Keratinocyte (primary cell): ENCODE measurements at regions not wholly inside any gene's neighbourhood (a gene's known extent, or its start where the extent isn't known, plus 50 kb on each side); places are given as distances from the start of the nearest gene placed in this dataset.

ENCODE experiments used
- DNase-seq: peaks from one replicate; pipeline ENCODE4 v3.0.0-alpha.2; 2011; ENCODE audit warnings: low read depth, missing footprints, low spot score
- FAIRE-seq: peaks from 2 replicates; lab custom pipeline; 2011; peaks lifted over from hg19 to GRCh38; lab: Jason Lieb, UNC
- H2AFZ ChIP-seq: 2 replicates; pipeline ENCODE4 v1.6.0; 2012; ENCODE audit warnings: low read length, control low read depth, inconsistent platforms; ENCODE audit not compliant: control insufficient read depth
- H3K27ac ChIP-seq: 2 replicates; pipeline ENCODE4 v1.5.1; 2011; ENCODE audit warnings: low read length; ENCODE audit not compliant: control insufficient read depth, insufficient read depth
- H3K27me3 ChIP-seq: 3 replicates; pipeline ENCODE4 v1.6.0; 2011; ENCODE audit warnings: low read length; ENCODE audit not compliant: control insufficient read depth, insufficient read depth; ENCODE audit errors: extremely low read depth
- H3K36me3 ChIP-seq, 2 experiments: 2 replicates in 1 of 2; 3 replicates in 1 of 2; pipeline ENCODE4 v1.5.1; 2011; ENCODE audit warnings: low read length in 2 of 2, mild to moderate bottlenecking in 1 of 2; ENCODE audit not compliant: control insufficient read depth in 2 of 2, insufficient read depth in 2 of 2; ENCODE audit errors: extremely low read depth in 1 of 2
- H3K4me1 ChIP-seq: 3 replicates; pipeline ENCODE4 v1.5.1; 2011; ENCODE audit warnings: low read length; ENCODE audit not compliant: control insufficient read depth, insufficient read depth; ENCODE audit errors: extremely low read depth
- H3K4me2 ChIP-seq: 3 replicates; pipeline ENCODE4 v1.6.0; 2011; ENCODE audit warnings: low read depth, low read length; ENCODE audit not compliant: control insufficient read depth, insufficient read depth; ENCODE audit errors: extremely low read depth
- H3K4me3 ChIP-seq, 3 experiments: fragments of 200-600 bp in 1 of 3; sonication (generic) in 1 of 3; 2 replicates in 2 of 3; 3 replicates in 1 of 3; pipeline ENCODE4 v1.5.1; 2011 to 2016; ENCODE audit warnings: low read length in 3 of 3, mild to moderate bottlenecking in 3 of 3, control low read depth in 2 of 3, inconsistent platforms in 1 of 3, low read depth in 1 of 3, mixed read lengths in 1 of 3, mixed run types in 1 of 3, moderate library complexity in 1 of 3; ENCODE audit not compliant: control insufficient read depth in 2 of 3, insufficient read depth in 2 of 3; ENCODE audit errors: extremely low read depth in 1 of 3
- H3K79me2 ChIP-seq: 2 replicates; pipeline ENCODE4 v1.6.0; 2012; ENCODE audit warnings: low read length; ENCODE audit not compliant: control insufficient read depth, insufficient read depth
- H3K9ac ChIP-seq: 3 replicates; pipeline ENCODE4 v1.6.0; 2011; ENCODE audit warnings: low read length; ENCODE audit not compliant: control insufficient read depth, insufficient read depth; ENCODE audit errors: extremely low read depth
- H3K9me1 ChIP-seq: 3 replicates; pipeline ENCODE4 v1.6.0; 2011; ENCODE audit warnings: low read length; ENCODE audit not compliant: control insufficient read depth, insufficient read depth; ENCODE audit errors: extremely low read depth
- H3K9me3 ChIP-seq: 2 replicates; pipeline ENCODE4 v1.5.1; 2012; ENCODE audit warnings: low read depth, low read length; ENCODE audit not compliant: control insufficient read depth
- H4K20me1 ChIP-seq: 3 replicates; pipeline ENCODE4 v1.6.0; 2011; ENCODE audit warnings: low read length; ENCODE audit not compliant: control insufficient read depth, insufficient read depth; ENCODE audit errors: extremely low read depth
- EZH2 ChIP-seq: IDR thresholded peaks from one replicate; pipeline ENCODE4 v1.6.1; 2012; ENCODE audit warnings: inconsistent platforms, mild to moderate bottlenecking, low read length, moderate library complexity
- dilution Hi-C: fragments of 300-500 bp; cut with MboI; formaldehyde crosslinking; loops from one replicate; pipeline ENCODE4 v1.7.0; 2020; ENCODE audit warnings: low sequenced_read_pairs; ENCODE audit not compliant: extremely low pct_ligation_motif_present
- TF ChIP-seq, protein P1 (sequence below), 3 experiments: IDR thresholded peaks in 1 of 3; conservative IDR thresholded peaks in 1 of 3; optimal IDR thresholded peaks in 1 of 3; 2 replicates in 2 of 3; 3 replicates in 1 of 3; pipeline versions ENCODE3 to v1.5.1; 2011; ENCODE audit warnings: low read length in 3 of 3, mild to moderate bottlenecking in 3 of 3, moderate library complexity in 2 of 3, control low read depth in 1 of 3, inconsistent platforms in 1 of 3; ENCODE audit not compliant: insufficient read depth in 2 of 3; ENCODE audit errors: extremely low read depth in 1 of 3

DNA sequence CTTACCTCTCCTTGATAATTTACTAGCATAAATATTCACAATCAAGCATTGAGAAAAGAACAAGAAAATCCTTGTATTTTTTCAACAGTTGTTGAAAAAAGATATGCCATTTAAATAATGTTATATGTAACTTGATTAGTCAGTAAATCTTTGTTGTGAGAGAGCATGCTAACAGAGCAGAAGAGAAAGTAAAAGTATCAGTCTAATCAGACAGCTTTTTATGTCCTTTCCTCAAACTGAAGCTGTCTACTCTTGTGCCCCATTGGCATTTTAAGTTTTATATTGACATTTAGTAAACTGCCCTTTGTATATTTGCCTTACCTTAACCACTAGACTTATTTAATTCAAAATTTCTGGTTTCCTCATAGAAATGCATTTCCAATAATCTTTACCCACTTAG, 668.7 kb downstream of the OTOL1 start:
- Histone ChIP-seq H3K27me3 (no peaks in the 10 kb centered on the region), H3K4me3 (no peak overlapping the region), H2AFZ (no peak overlapping the region), H3K79me2 (no peaks in the 10 kb centered on the region), H3K36me3 (no peaks in the 10 kb centered on the region), H4K20me1 (no peaks in the 10 kb centered on the region), H3K9me1 (no peaks in the 10 kb centered on the region), H3K9ac (no peak overlapping the region), H3K4me2 (no peak overlapping the region), H3K9me3 (no peaks in the 10 kb centered on the region), H3K4me1 (no peaks in the 10 kb centered on the region), H3K27ac (no peak overlapping the region)
- DNase-seq, result no peak
- TF ChIP-seq, protein P1, sequence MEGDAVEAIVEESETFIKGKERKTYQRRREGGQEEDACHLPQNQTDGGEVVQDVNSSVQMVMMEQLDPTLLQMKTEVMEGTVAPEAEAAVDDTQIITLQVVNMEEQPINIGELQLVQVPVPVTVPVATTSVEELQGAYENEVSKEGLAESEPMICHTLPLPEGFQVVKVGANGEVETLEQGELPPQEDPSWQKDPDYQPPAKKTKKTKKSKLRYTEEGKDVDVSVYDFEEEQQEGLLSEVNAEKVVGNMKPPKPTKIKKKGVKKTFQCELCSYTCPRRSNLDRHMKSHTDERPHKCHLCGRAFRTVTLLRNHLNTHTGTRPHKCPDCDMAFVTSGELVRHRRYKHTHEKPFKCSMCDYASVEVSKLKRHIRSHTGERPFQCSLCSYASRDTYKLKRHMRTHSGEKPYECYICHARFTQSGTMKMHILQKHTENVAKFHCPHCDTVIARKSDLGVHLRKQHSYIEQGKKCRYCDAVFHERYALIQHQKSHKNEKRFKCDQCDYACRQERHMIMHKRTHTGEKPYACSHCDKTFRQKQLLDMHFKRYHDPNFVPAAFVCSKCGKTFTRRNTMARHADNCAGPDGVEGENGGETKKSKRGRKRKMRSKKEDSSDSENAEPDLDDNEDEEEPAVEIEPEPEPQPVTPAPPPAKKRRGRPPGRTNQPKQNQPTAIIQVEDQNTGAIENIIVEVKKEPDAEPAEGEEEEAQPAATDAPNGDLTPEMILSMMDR (optimal IDR thresholded peaks at IDR 0.05 in 1 of 3, IDR thresholded peaks at IDR 0.05 in 1 of 3, conservative IDR thresholded peaks at IDR 0.05 in 1 of 3; ENCODE audit: extremely low read depth in 1 of 3, insufficient read depth in 2 of 3, low read length in 3 of 3), result no peak
- no peak for TF ChIP-seq EZH2
- dilution Hi-C loops, result no loop called here
- no peak for FAIRE-seq

DNA sequence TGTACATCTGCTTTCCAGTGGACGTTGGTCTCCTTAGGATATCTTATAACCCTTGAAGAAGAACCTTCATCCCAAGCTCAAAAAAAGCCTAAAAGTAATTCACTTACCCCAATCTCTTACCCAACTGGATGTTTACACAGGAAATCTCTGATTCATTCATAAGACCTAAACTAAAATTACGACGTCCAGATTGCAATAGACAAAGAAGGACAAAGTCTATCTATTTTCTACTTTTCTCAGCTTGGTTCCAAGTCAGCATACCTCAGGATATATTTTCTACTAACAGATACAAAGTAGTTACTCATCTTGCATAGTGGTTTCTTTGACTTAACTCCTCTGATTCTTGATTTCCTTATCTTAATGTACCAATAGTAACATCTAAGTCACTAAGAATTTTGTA, 669.9 kb downstream of the OTOL1 start:
- DNase-seq (no peak), FAIRE-seq (no peak)
- Histone ChIP-seq H3K9me3 (no peaks in the 10 kb centered on the region), H3K27me3 (no peaks in the 10 kb centered on the region), H3K4me2 (no peak overlapping the region), H2AFZ (no peak overlapping the region), H3K9ac (no peak overlapping the region), H3K79me2 (no peaks in the 10 kb centered on the region), H3K4me1 (no peaks in the 10 kb centered on the region), H4K20me1 (no peaks in the 10 kb centered on the region), H3K9me1 (no peaks in the 10 kb centered on the region), H3K4me3 (no peak overlapping the region), H3K36me3 (no peaks in the 10 kb centered on the region), H3K27ac (no peak overlapping the region)
- TF ChIP-seq, protein P1 (optimal IDR thresholded peaks at IDR 0.05 in 1 of 3, IDR thresholded peaks at IDR 0.05 in 1 of 3, conservative IDR thresholded peaks at IDR 0.05 in 1 of 3; ENCODE audit: extremely low read depth in 1 of 3, insufficient read depth in 2 of 3, low read length in 3 of 3), result no peak
- TF ChIP-seq EZH2, result no peak
- dilution Hi-C loops, result no loop called here
